GM19452 (cell line): ENCODE measurements at regions not wholly inside any gene's neighbourhood (a gene's known extent, or its start where the extent isn't known, plus 50 kb on each side); places are given as distances from the start of the nearest gene placed in this dataset.
"Not testable (repeated sequence)": the region's sequence is repeated elsewhere in the genome, so short reads cannot be mapped to it uniquely, and the experiment has no call there.

Source experiments
- ATAC-seq: cut with Tn5 transposase; IDR thresholded peaks from one replicate; pipeline ENCODE4 v1.9.1; 2021; ENCODE audit not compliant: unreplicated experiment

DNA sequence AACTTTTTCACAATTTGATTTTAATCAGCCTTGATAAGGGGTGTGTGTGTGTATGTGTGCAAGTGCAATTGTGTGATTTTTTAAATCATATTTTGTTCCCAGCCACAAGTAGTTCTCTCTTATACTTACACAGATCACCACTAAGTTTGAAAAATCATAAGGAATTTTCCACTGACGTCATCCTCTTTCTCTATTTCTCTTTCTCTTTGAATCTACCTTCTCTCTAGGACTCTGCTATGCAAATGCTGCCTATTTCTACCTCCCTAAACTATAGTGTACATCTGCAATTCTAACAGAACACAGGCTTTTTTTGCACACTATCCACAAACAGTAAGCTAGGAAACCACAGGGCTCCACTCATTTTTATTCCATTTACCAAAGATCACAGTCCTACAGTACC is 254.6 kb upstream of the CYLC2 start:
- no peak for ATAC-seq

DNA sequence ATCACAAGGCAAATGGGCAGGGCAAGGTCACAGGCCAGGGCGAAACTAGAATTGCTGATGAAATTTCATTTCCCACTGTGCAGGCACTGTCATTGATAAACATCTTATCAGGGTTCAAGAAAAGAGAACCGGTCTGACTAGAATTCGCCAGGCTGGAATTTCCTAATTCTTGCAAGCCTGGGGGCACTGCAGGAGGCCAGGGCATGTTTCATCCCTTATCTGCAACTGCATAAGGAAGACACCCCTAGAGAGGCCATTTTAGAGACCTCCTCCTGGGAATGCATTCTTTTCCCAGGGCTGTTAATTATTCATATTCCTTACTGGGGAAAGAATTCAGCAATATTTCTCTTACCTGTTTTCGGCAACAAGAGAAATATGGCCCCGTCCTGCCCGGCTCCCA is 266.2 kb upstream of the CYLC2 start:
- ATAC-seq = no peak

DNA sequence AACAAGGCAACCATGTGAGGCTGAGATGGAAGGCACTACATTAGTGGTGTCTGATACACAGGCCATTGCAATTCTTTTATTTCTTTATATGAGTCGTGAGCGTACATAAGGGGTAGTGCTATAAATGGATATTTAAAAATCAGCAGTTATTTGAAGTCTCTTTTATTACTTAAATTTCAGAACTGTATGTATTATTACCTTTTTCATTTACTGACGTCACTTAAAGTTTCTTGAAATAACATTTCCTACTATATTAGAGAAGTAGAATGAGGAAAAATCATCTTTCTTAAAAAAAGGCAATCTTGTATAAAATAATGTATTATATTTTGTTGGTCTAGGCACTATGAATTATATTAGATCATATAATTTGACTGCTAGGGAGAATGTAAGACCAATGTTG is 280.9 kb upstream of the CYLC2 start:
- ATAC-seq = no peak

DNA sequence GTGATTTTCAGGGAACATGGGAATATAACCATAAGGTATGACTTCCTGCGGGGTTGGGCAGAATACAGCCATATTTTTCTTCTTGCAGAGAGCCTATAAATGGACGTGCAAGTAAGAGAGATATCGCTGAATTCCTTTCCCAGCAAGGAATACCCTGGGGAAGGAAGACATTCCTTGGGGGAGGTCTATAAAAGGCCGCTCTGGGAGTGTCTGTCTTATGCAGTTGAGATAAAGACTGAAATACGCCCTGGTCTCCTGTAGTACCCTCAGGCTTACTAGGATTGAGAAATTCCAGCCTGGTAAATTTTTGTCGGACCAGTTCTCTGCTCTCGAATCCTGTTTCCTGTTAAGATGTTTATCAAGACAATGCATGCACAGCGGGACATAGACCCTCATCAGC is 282.2 kb upstream of the CYLC2 start:
- ATAC-seq = not testable (repeated sequence)

DNA sequence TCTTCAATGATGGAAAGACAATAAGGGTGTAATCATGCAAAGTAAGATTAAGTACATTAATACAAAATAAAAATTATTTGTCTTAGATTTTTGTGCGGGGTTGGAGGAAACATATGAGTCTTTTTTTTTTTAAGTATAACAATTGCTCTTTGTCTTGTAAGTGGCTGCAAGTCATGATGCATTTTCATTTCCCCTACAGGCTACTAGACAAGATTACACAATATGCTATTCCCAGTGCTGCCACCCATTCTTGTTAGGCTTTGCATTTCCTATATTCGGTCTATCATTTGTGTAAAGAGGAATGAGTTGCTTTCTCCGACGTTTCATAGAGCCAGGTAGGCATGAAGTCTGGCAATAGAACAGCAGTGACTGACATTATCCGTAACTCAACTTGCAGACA is 294.2 kb upstream of the CYLC2 start:
- no peak for ATAC-seq

DNA sequence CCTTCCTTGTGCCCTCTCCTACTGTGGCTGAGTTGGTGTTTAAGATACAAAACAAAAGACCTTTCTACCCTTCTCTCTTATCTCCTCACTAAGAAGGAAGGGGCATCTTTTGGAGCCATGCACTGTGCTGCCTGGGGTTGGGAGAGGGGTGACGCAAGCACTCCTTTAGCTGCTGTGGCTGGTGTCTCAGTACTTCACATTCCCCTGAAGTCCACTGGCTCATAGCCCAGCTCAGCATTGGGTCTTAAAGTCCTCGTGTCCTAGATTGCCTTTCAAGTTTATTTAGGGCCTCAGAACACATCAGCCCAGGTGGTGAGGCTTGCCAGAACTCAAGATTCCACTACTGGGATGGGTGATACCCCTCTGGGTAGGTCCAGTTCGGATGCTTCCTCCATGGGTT is 325.9 kb upstream of the CYLC2 start:
- ATAC-seq = no peak

DNA sequence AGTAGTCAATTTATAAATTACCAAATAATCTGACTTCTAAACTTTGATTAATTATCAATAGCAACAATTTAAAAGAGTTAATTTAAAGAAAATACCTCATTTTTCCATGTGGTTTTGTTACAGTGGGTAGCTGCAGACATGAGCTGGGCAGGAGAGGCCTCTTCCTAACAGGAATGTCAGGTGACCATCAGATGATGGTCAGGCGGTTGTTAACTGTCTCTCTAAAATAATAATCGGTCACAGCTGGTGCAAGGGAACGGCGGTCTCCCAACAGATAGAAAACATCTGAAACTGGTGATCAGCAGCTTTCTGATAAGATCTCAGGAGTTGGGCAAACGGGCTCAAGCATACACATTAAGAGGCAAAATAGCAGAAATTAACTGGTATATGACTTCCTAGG is 342.7 kb upstream of the CYLC2 start:
- ATAC-seq = no peak

DNA sequence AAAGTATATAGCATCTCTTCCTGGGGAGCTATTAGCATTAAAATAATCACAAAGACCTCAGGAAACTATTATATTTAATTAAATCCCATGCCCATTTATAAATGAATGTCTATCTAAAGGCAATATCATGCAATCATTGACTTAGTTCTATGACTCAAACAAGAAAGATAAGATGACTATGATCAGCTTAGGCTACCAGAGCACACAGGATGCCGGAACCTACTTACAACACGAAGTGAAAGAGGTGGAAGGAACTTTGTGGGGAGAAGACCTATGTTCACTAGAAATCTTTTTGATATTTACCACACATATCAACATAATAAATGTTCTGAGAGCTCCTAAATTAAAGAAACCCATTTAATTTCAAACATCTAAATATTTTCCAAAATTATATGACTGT is 344.2 kb upstream of the CYLC2 start:
- no peak for ATAC-seq

DNA sequence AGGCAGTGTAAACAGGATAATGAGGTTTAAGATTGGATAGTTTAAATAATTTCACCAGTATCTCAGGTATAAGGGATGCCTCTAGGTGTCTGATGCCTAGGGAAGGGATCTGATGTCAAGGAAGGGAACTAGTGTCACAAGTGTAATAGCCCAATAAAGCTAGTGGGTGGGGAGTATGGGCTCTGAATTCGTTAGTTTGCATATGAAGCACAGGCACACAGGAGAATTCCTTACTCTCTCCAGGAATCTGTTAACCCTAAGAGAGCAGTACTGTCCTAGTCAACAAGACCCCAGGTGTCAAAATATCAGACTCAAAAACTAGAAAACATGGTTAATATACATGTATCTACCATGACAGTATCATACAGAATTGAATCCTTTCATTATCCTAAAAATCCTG is 352.5 kb upstream of the CYLC2 start:
- no peak for ATAC-seq

DNA sequence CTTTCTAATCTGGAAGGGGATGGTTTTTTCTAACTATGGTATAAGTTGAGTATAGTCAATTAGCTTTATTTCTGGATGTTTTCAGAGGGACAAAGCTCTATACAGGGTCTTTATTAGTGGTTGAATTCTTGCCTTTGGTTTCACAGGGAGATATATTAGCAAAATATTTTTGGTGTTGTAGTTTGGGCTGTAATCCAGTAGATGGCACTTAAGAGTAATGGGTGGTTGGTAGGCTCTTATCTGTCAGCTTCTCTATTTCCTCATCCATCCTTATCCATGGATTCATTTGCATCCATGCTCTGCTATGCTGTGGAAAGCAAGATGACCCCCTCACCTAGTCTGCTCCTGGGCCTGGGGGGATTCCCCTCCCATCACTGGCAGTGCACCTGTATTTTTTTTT is 363.6 kb upstream of the CYLC2 start:
- ATAC-seq = no peak

DNA sequence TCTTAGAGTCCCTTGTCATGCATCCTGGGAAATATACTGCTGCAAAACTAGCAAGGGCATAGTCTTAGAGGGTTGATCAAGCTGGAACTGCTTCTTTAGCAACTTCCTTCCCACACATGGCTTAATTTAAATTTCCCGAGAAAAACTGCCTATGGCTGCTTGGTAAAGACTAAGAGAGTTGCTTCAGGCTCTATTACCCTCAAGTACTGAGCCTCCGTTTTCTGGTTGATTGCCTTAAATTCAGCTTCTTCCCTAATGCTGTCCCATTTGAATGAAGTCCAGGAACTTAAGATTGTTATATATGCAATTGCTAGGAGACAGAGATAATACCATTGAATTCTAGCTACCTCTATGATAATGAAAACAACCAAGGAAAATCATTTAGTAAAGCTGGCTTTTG is 385.7 kb upstream of the CYLC2 start:
- ATAC-seq = no peak

DNA sequence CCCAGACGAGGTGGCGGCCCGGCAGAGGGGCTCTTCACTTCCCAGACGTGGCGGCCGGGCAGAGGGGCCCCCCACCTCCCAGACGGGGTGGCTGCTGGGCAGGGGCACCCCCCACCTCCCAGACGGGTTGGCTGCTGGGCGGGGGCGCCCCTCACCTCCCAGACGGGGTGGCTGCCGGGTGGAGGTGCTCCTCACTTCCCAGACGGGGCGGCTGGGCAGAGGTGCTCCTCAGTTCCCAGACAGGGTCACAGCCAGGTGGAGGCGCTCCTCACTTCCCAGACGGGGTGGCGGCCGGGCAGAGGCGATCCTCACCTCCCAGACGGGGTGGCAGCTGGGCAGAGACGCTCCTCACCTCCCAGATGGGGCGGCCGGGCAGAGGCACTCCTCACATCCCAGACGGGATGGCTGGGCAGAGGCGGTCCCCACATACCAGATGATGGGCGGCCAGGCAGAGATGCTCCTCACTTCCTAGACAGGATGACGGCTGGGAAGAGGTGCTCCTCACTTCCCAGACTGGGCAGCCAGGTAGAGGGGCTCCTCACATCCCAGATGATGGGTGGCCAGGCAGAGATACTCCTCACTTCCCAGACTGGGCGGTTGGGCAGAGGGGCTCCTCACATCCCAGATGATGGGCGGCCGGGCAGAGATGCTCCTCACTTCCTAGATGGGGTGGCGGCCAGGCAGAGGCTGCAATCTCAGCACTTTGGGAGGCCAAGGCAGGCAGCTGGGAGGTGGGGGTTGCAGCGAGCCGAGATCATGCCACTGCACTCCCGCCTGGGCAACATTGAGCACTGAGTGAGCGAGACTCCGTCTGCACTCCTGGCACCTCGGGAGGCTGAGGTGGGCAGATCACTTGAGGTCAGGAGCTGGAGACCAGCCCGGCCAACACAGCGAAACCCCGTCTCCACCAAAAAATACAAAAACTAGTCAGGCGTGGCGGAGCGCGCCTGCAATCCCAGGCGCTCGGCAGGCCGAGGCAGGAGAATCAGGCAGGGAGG is 391.6 kb upstream of the CYLC2 start:
- ATAC-seq = not testable (repeated sequence)

DNA sequence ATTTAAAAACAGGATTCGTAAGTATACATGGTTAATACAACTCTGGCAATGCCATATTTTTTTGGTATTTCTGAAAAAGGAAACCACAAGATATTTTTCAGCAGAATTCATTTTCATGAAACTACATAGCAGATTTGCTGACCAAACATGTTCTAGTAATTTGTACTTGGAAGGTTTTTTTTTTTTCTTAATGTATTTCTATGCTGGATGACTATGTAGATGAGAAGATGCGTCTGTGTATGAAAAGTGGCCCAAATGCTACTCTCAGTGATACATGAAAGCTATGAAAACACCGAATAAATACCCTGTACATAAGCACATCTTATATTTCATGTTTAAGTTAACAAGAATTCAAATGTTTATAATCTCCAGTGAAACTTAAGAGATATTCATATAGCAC is 400.9 kb upstream of the CYLC2 start:
- no peak for ATAC-seq

DNA sequence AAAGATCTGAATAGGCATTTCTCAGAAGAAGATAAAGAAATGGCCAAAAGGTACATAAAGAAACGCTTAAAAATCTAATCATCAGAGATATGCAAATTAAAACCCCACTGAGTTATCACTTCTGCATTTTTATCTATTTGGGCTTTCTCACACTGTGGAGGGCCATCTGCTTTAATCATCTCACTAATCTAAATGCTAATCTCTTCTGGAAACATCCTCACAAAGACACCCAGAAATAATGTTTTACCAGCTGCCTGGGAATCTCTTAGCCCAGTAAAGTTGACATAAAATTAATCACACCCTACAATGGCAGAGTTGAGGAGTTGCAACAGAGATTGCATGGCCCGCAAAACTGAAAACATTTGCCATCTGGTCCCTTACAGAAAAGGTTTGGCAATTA is 407.9 kb upstream of the CYLC2 start:
- ATAC-seq = no peak

DNA sequence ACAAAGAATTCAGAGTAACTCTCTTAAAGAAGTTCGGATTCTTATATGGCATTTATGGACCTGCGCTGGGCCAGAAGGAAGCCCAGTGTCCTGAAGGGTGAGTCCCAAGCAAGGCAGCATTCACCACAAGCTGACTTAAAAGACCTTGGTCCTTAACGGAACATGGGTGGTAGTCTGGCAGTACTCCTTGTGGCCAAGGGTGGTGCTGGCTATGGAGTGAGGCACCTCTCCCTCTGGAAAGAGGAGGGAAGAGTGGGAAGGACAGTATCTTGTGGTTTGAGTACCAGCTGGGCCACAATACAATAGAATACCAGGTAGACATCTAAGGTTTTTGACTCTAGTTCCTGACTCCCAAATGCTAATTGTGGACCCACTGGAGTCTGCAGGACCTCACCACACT is 425.7 kb upstream of the CYLC2 start:
- no peak for ATAC-seq

DNA sequence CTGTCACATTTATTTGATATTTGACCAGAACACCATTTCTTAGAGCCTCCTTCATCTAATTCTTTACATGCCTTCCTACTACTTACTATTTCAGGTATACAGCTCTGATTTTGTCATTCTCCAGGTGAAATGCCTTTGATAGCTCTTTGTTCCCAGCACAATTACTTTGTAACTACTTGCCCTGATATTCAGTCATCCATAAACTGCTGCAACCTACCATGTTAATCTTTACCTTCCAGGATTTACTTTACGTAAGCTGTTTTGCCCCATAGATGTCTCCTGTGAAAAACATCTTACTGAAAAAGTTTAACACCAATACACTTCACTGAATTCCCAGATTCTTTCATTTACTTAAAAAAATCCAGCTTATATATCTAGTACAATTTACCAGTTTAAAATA is 443.8 kb upstream of the CYLC2 start:
- ATAC-seq = no peak

DNA sequence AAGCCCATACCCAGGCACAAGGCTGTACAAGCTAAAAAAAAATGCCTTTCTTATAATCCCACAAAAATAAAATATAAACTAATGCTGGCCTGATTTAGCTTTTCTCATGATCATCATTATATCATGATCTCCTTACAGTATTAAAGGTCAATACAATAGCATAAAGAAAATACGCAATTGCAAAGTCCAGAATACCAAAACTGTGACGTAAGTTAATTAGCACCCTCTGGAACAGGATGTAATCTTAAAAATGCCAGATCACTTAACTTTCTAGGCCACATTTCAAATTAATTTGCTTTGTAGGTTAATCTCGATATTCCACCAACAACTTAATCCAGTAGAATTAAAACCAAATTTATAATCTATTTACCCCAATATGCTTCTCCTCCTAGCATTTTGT is 444.2 kb upstream of the CYLC2 start:
- no peak for ATAC-seq

DNA sequence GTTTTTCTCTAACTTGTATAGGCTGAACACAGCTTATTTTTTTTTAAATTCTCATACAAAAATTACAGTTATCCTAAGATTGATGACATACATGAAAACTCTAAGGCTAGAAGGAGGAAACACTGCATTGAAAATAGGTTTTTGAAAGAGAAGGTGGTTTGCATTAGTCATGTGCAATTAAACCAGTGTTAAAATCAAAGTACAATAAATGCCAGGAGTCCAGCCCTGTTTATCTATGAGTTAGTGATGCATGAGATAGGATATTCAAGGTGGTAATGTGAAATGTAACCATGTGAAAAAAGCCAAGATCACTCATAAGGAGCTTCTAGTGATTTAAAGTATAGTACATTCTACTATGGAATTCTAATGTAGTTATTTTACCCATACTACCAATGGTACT is 444.9 kb upstream of the CYLC2 start:
- no peak for ATAC-seq

DNA sequence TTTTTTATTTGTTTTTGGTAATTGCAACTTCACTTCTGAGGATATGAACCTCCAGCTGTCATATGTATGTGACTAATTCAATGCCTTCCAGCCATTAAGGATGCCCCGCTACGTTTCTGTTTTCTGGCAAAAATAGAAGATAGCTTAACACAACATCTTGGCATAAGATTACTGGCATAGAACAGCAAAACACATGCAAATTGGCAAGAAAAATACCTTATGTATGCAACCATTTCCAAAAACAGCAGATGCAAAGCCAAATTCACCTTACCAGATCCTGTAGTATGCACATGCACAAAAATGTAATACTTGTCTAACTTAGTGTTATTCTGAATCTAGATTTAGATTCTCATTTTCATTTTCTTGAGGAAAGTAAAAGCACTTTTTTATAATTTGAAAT is 461.1 kb upstream of the CYLC2 start:
- ATAC-seq = no peak

DNA sequence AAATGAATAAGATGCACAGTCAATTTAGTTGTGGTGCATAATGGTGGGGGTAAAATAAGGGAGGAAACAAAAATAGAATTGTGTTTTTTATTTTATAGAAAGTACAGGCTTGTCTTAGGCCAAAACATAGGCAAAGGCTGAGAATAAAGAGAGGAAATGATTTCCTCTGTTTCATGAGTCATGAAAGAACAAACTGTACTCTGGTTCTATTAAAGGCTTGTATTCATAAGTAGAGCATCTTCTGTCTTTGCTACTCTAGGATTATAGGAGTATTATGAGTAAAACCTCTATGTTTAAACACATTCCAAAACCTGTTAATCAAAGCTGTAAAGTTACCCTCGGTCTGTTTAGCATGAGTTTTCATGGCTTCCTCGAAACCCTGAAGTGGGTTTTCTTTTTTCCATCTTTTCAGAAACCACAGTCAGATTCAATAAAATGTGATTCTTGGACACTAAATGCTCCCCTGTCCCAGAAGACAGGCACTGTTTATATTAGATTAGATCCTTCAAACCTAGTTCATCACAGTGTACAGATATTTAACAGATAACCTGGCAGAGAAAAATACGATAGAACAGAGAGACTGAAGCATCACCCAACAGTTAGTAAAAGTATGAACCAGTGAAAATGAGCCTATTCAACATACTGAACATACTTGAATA is 473.9 kb upstream of the CYLC2 start:
- ATAC-seq = no peak

DNA sequence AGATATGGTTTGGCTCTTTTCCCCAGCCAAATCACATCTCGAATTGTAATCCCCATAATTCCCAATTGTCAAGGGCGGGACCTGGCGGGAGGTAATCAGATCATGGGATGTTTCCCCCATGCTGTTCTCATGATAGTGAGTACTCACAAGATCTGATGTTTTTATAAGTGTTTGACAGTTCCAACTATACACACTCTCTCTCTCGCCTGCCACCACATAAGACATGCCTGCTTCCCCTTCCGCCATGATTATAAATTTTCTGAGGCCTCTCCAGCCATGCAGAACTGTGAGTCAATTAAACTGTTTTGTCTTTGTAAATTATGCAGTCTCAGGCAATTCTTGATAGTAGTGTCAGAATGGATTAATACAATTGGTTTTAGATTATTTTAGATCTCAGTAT is 475.7 kb upstream of the CYLC2 start:
- ATAC-seq = no peak

DNA sequence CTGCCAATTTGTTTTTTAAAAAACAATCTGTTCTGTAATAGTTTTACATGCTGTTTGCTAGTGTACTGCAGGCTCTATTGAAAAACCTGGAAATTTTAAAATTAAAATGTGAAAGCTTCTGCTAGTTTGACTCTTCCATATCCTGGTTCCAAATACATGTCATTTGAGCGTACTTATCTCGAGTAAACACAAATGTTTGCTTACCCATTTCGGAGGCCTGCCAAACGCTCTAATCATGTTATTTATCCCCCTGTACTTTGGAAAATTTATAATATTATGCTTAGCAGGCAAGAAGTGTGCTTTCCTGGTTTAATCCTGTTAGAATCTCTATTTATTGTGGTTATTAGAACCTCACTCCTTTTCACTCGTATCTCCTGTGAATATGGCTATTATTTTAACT is 476.8 kb upstream of the CYLC2 start:
- ATAC-seq = no peak

DNA sequence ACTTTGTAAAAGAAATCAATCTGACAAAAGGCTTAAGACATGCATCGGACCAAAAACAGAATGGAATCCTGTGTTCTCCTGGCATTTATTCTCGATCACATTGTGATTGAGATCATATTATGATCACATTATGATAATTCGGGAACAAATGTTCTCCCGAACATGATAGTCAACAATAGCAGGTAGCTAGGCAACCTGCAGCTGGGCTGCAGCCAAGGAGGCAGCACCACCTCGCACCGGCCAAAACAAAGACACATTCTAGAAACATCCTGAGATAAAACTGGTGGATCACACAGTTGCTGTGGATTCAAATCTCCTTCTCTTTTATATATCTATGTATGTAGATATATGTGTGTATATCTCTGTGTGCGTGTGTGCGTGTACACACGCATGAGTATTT is 480.6 kb upstream of the CYLC2 start:
- no peak for ATAC-seq
